ENCODE measurements at regions not wholly inside any gene's neighbourhood (a gene's known extent, or its start where the extent isn't known, plus 50 kb on each side); places are given as distances from the start of the nearest gene placed in this dataset.

GRCh38 chr14:97350894-97351731, 553.9 kb downstream of the VRK1 start:
- no peak for DNase-seq (ENCODE audit: low read depth)

GRCh38 chr14:97353102-97353501, 555.9 kb downstream of the VRK1 start:
- no peak for DNase-seq (ENCODE audit: low read depth)

GRCh38 chr14:97354119-97354722, 557.0 kb downstream of the VRK1 start:
- no peak for DNase-seq (ENCODE audit: low read depth)

GRCh38 chr14:97359341-97359740, 562.2 kb downstream of the VRK1 start:
- no peak for DNase-seq (ENCODE audit: low read depth)

- no peak for DNase-seq (ENCODE audit: low read depth)
Measured at GRCh38 chr14:97361181-97361580, 564.0 kb downstream of the VRK1 start.

GRCh38 chr14:97361958-97362357, 564.8 kb downstream of the VRK1 start:
- no peak for DNase-seq (ENCODE audit: low read depth)

- DNase-seq (ENCODE audit: low read depth): no peak
Measured at GRCh38 chr14:97366400-97366799, 569.2 kb downstream of the VRK1 start.

- no peak for DNase-seq (ENCODE audit: low read depth)
Measured at GRCh38 chr14:97367278-97367677, 570.1 kb downstream of the VRK1 start.

GRCh38 chr14:97368049-97368448, 570.9 kb downstream of the VRK1 start:
- no peak for DNase-seq (ENCODE audit: low read depth)

- no peak for DNase-seq (ENCODE audit: low read depth)
Measured at GRCh38 chr14:97368900-97369564, 571.9 kb downstream of the VRK1 start.

- DNase-seq (ENCODE audit: low read depth): no peak
Measured at GRCh38 chr14:97369901-97370300, 572.7 kb downstream of the VRK1 start.

GRCh38 chr14:97376310-97376709, 579.1 kb downstream of the VRK1 start:
- no peak for DNase-seq (ENCODE audit: low read depth)

- DNase-seq (ENCODE audit: low read depth): no peak
Measured at GRCh38 chr14:97377550-97377949, 580.4 kb downstream of the VRK1 start.

- DNase-seq (ENCODE audit: low read depth): no peak
Measured at GRCh38 chr14:97379091-97379531, 581.9 kb downstream of the VRK1 start.

- DNase-seq (ENCODE audit: low read depth): no peak
Measured at GRCh38 chr14:97380539-97380941, 583.4 kb downstream of the VRK1 start.

- DNase-seq (ENCODE audit: low read depth): no peak
Measured at GRCh38 chr14:97381309-97381708, 584.1 kb downstream of the VRK1 start.

GRCh38 chr14:97382616-97383226, 585.5 kb downstream of the VRK1 start:
- DNase-seq (ENCODE audit: low read depth): no peak

- DNase-seq (ENCODE audit: low read depth): no peak
Measured at GRCh38 chr14:97385727-97386126, 588.5 kb downstream of the VRK1 start.

GRCh38 chr14:97387252-97387874, 590.2 kb downstream of the VRK1 start:
- DNase-seq (ENCODE audit: low read depth): no peak

GRCh38 chr14:97388408-97388807, 591.2 kb downstream of the VRK1 start:
- DNase-seq (ENCODE audit: low read depth): no peak

- DNase-seq (ENCODE audit: low read depth): no peak
Measured at GRCh38 chr14:97390096-97390724, 593.0 kb downstream of the VRK1 start.

- no peak for DNase-seq (ENCODE audit: low read depth)
Measured at GRCh38 chr14:97393244-97393643, 596.1 kb downstream of the VRK1 start.

Data from GM04503 (cell line).